ENCODE measurements at regions not wholly inside any gene's neighbourhood (a gene's known extent, or its start where the extent isn't known, plus 50 kb on each side); places are given as distances from the start of the nearest gene placed in this dataset.
"Not testable (repeated sequence)": the region's sequence is repeated elsewhere in the genome, so short reads cannot be mapped to it uniquely, and the experiment has no call there.

DNA sequence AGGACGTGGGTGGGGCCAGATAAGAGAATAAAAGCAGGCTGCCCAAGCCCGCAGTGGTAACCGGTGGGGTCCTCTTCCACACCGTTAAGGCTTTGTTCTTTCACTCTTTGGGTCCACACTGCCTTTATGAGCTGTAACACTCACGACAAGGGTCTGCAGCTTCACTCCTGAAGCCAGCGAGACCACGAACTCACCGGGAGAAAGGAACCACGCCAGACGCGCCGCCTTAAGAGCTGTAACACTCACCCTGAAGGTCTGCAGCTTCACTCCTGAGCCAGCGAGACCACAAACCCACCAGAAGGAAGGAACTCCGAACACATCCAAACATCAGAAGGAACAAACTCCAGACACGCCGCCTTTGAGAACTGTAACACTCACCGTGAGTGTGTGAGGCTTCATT lies 203.9 kb upstream of the HNRNPA3 start:
- H3K27ac ChIP-seq (ENCODE audit: low read length); H3K4me3 ChIP-seq (ENCODE audit: low read depth in 1 of 2, low read length in 2 of 2); H3K4me1 ChIP-seq (ENCODE audit: control insufficient read depth in 1 of 2, insufficient read depth in 2 of 2, low read length in 2 of 2); H3K27me3 ChIP-seq (ENCODE audit: low read depth, low read length); H3K36me3 ChIP-seq (ENCODE audit: control insufficient read depth in 1 of 2, insufficient read depth in 2 of 2, low read length in 2 of 2); H3K9me3 ChIP-seq (ENCODE audit: control insufficient read depth in 1 of 2, low read length in 2 of 2): not testable (repeated sequence)

DNA sequence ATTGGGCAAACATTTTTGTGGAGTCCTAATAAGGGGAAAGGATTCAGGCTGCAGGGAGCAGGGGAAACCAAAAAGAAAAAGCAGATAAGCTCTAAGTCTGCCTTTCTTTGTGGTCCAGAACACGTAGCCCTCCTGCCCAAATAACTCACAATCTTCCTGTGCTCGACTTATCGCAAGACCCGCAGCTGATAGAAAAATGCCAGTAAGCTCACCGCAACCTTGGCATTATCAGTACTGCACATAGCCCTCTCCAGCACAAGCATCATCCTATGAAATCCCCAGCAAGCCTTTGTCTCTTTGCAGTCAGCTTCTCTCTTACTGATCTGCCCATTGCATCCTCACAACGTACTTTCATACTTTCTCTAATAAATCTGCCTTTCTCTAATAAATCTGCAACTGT lies 202.4 kb upstream of the HNRNPA3 start:
- Histone ChIP-seq H3K27ac (ENCODE audit: low read length) (no peak overlapping the region), H3K9me3 (ENCODE audit: control insufficient read depth in 1 of 2, low read length in 2 of 2) (no peaks in the 10 kb centered on the region), H3K4me3 (ENCODE audit: low read depth in 1 of 2, low read length in 2 of 2) (no peak overlapping the region)

DNA sequence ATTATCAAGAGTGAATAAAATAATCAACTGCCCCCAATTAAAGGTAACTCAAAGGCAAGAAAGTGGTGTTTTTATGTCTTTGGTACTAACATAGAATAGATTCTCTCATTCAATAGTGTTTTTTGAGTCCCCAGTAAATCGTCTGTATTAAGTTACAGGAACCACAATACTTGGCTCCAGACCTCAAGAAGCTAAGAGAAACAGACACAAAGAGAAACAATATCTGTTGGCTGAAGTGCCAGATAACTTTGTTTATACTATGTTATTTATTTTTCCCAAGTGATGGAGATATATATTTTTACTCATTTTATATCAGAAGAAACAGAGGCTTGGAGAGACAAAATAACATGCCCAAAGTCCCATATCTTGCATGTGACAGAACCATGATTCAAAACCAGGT lies 201.7 kb upstream of the HNRNPA3 start:
- Histone ChIP-seq H3K9me3 (ENCODE audit: control insufficient read depth in 1 of 2, low read length in 2 of 2) (no peaks in the 10 kb centered on the region), H3K27ac (ENCODE audit: low read length) (no peak overlapping the region), H3K4me1 (ENCODE audit: control insufficient read depth in 1 of 2, insufficient read depth in 2 of 2, low read length in 2 of 2) (no peaks in the 10 kb centered on the region), H3K36me3 (ENCODE audit: control insufficient read depth in 1 of 2, insufficient read depth in 2 of 2, low read length in 2 of 2) (no peaks in the 10 kb centered on the region), H3K4me3 (ENCODE audit: low read depth in 1 of 2, low read length in 2 of 2) (no peak overlapping the region), H3K27me3 (ENCODE audit: low read depth, low read length) (no peaks in the 10 kb centered on the region)

More for the DNA sequence above, 202.4 kb upstream of the HNRNPA3 start:
- no peaks in the 10 kb centered on the region for H3K4me1 ChIP-seq (ENCODE audit: control insufficient read depth in 1 of 2, insufficient read depth in 2 of 2, low read length in 2 of 2)
- H3K36me3 ChIP-seq (ENCODE audit: control insufficient read depth in 1 of 2, insufficient read depth in 2 of 2, low read length in 2 of 2) = no peaks in the 10 kb centered on the region
- no peaks in the 10 kb centered on the region for H3K27me3 ChIP-seq (ENCODE audit: low read depth, low read length)

DNA sequence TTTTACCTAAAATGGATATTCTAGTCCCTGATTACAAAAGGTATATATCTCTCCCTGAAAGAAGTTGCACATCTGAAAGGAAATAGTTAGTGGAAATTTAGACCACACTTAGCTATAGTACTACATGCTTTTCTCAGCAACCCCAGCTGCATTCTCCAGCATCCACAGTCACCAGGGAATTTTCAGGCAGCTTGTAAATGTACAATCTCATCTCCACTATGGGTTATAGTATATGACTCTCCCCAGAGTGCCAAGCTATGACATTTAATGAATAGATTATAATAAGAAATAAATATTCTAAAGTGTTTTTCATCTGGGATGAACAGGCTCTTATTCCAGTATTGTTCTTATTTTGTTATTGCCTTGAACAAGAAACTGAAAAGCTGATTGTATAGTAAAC lies 197.6 kb upstream of the HNRNPA3 start:
- H3K36me3 ChIP-seq (ENCODE audit: control insufficient read depth in 1 of 2, insufficient read depth in 2 of 2, low read length in 2 of 2) = no peaks in the 10 kb centered on the region
- H3K27ac ChIP-seq (ENCODE audit: low read length) = no peak overlapping the region
- no peaks in the 10 kb centered on the region for H3K27me3 ChIP-seq (ENCODE audit: low read depth, low read length)
- no peaks in the 10 kb centered on the region for H3K4me1 ChIP-seq (ENCODE audit: control insufficient read depth in 1 of 2, insufficient read depth in 2 of 2, low read length in 2 of 2)
- H3K4me3 ChIP-seq (ENCODE audit: low read depth in 1 of 2, low read length in 2 of 2) = no peak overlapping the region
- H3K9me3 ChIP-seq (ENCODE audit: control insufficient read depth in 1 of 2, low read length in 2 of 2) = no peaks in the 10 kb centered on the region

DNA sequence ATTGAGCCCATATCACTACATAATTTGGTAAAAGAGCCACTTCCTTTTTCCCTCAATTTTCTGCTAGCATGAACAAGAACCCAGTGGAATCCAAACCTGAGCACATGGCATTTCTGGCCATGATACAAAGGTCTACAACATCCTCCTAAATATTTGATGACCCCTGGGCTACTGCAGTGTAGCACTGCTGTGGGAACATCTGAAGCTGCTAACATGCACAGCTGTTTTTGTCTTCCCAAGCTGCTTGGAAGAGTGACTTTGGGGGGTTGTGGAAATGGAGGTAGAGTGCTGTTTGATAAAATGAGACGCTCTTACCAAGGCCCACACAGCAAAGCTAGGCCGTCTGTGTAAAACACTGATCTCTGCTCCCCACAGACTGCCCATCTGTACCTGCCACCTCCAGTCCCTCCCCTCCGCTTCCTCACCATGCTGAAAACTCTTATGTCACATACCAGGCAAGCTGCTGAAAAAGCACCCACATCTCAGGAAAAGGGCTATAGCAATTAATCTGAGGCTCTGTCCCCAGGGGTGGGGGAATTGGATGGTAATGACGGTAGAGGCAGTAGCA lies 197.2 kb upstream of the HNRNPA3 start:
- Histone ChIP-seq H3K36me3 (ENCODE audit: control insufficient read depth in 1 of 2, insufficient read depth in 2 of 2, low read length in 2 of 2) (no peaks in the 10 kb centered on the region), H3K27me3 (ENCODE audit: low read depth, low read length) (no peaks in the 10 kb centered on the region), H3K4me3 (ENCODE audit: low read depth in 1 of 2, low read length in 2 of 2) (no peak overlapping the region), H3K4me1 (ENCODE audit: control insufficient read depth in 1 of 2, insufficient read depth in 2 of 2, low read length in 2 of 2) (no peaks in the 10 kb centered on the region), H3K9me3 (ENCODE audit: control insufficient read depth in 1 of 2, low read length in 2 of 2) (no peaks in the 10 kb centered on the region), H3K27ac (ENCODE audit: low read length) (no peak overlapping the region)

DNA sequence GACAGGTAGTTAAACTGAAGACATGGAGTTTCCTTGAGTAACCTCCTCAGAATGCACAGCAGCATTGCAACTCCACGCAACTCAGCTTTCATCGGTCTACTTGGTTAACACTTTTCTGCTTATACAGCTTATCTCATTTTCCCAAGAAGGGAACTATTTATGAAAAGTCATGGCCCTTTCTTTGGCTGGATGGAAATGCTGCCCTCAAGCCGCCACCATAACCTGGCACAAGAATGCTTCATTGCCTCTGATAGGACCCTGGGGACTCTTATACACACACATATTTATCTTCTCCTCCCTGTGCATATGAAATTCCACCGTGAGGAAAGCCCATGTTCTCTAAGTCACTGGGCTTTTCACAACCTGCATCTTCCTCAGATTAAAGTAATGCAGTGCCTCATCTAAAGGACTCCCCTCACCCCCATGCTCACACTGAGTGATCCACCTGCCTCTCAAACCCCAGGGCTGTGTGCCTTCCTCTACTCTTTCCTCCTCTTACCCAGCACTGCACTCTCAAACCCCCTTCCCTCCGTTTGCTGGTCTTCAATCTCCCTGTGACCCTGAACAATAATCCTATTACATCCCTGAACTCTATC lies 192.0 kb upstream of the HNRNPA3 start:
- Histone ChIP-seq H3K27ac (ENCODE audit: low read length) (no peak overlapping the region), H3K4me1 (ENCODE audit: control insufficient read depth in 1 of 2, insufficient read depth in 2 of 2, low read length in 2 of 2) (no peaks in the 10 kb centered on the region), H3K9me3 (ENCODE audit: control insufficient read depth in 1 of 2, low read length in 2 of 2) (no peaks in the 10 kb centered on the region)

DNA sequence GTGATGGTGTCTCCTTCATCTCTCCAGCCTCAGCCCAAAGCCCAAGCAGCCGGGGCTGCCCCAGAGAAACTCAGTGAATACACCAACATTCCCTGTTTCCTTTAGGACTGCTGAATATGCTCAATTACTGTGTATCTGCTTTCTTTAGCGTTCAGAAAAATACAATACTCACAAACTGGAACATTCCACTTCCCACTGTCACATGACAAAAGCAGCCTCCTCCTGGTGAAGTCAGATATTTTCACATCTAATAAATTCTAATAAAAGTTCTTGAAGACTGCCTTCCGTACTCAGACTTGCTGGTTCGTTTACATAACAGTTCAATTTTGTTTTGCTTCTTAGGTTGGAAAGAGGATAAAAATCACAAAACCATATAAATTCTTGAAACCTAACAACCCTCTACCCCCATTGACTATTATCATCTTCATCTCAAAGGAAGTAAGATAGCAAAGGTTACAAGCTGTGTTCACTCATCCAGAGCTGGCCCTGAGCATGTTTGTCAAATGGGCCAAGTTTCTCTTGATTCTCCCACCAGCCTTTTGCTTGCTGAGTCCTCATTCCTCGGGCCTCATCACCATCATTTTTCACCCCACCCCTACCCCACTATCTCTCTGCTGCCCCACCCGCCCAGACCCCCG lies 190.8 kb upstream of the HNRNPA3 start:
- Histone ChIP-seq H3K36me3 (ENCODE audit: control insufficient read depth in 1 of 2, insufficient read depth in 2 of 2, low read length in 2 of 2) (no peaks in the 10 kb centered on the region), H3K4me3 (ENCODE audit: low read depth in 1 of 2, low read length in 2 of 2) (no peak overlapping the region), H3K9me3 (ENCODE audit: control insufficient read depth in 1 of 2, low read length in 2 of 2) (no peaks in the 10 kb centered on the region), H3K4me1 (ENCODE audit: control insufficient read depth in 1 of 2, insufficient read depth in 2 of 2, low read length in 2 of 2) (no peaks in the 10 kb centered on the region), H3K27me3 (ENCODE audit: low read depth, low read length) (no peaks in the 10 kb centered on the region), H3K27ac (ENCODE audit: low read length) (no peak overlapping the region)

More for the DNA sequence above, 192.0 kb upstream of the HNRNPA3 start:
- H3K4me3 ChIP-seq (ENCODE audit: low read depth in 1 of 2, low read length in 2 of 2) = no peak overlapping the region
- H3K36me3 ChIP-seq (ENCODE audit: control insufficient read depth in 1 of 2, insufficient read depth in 2 of 2, low read length in 2 of 2) = no peaks in the 10 kb centered on the region
- no peaks in the 10 kb centered on the region for H3K27me3 ChIP-seq (ENCODE audit: low read depth, low read length)

DNA sequence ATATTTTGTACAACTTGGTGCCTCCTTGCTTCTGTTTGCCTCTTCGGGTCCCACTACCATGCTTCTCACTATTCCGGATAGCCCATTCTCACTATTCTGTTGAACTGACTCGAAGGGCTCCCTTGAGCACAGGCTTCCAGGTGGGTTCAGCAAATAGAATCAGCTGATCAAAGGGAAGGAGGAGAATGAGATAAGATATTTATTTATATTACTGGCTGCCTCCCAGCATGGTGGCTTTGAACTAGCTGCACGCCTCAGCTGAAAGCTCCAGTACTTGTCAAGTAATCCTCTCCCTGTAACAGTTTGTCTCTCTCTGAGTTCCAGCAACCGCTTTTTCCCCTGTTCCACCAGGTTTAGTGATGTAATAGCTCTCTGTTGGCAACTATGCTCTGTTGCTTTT lies 187.8 kb upstream of the HNRNPA3 start:
- H3K4me1 ChIP-seq (ENCODE audit: control insufficient read depth in 1 of 2, insufficient read depth in 2 of 2, low read length in 2 of 2) = peaks cover 0 to 6% of the 10 kb centered on the region in 2 donors
- no peaks in the 10 kb centered on the region for H3K9me3 ChIP-seq (ENCODE audit: control insufficient read depth in 1 of 2, low read length in 2 of 2)
- no peak overlapping the region for H3K4me3 ChIP-seq (ENCODE audit: low read depth in 1 of 2, low read length in 2 of 2)
- no peaks in the 10 kb centered on the region for H3K36me3 ChIP-seq (ENCODE audit: control insufficient read depth in 1 of 2, insufficient read depth in 2 of 2, low read length in 2 of 2)
- no peaks in the 10 kb centered on the region for H3K27me3 ChIP-seq (ENCODE audit: low read depth, low read length)
- H3K27ac ChIP-seq (ENCODE audit: low read length) = no peak overlapping the region

DNA sequence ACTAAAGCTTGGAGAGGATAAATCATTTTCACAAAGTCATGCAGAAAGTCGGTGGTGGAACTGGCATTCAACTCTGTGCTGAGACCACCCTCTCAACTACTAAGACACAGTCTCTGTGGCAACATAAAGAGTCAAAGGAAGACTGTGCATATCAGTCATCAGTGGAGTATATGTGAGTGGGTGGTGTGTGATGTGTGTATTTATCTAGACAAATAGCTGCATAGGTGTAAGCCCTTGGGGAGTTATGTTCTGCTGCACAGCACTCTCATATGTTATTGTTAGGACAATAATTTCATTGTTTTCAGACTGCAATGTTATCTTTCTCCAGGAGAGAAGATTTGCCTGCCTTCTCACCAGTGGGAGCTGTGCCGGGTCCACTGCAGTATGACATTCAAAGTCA lies 186.3 kb upstream of the HNRNPA3 start:
- H3K9me3 ChIP-seq (ENCODE audit: control insufficient read depth in 1 of 2, low read length in 2 of 2) = no peaks in the 10 kb centered on the region
- H3K4me3 ChIP-seq (ENCODE audit: low read depth in 1 of 2, low read length in 2 of 2) = no peak overlapping the region
- peaks cover 0 to 20% of the 10 kb centered on the region in 2 donors for H3K4me1 ChIP-seq (ENCODE audit: control insufficient read depth in 1 of 2, insufficient read depth in 2 of 2, low read length in 2 of 2)
- H3K27ac ChIP-seq (ENCODE audit: low read length) = no peak overlapping the region
- H3K36me3 ChIP-seq (ENCODE audit: control insufficient read depth in 1 of 2, insufficient read depth in 2 of 2, low read length in 2 of 2) = no peaks in the 10 kb centered on the region
- no peaks in the 10 kb centered on the region for H3K27me3 ChIP-seq (ENCODE audit: low read depth, low read length)

DNA sequence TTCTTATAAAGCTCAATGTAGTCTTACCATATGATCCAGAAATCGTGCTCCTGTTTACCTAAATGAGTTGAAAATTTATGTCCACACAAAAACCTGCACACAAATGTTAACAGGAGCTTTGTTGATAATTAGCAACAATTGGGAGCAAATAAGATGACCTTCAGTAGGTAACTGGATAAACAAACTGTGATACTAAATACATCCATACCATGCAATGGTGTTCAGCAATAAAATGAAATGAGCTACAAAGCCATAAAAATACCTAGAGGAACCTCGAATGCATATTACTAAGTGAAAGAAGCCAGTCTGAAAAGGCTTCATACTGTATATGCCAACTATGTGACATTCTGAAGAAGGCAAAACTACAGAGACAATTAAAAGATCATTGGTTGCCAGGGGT lies 185.6 kb upstream of the HNRNPA3 start:
- no peak overlapping the region for H3K27ac ChIP-seq (ENCODE audit: low read length)
- no peaks in the 10 kb centered on the region for H3K27me3 ChIP-seq (ENCODE audit: low read depth, low read length)
- H3K9me3 ChIP-seq (ENCODE audit: control insufficient read depth in 1 of 2, low read length in 2 of 2) = no peaks in the 10 kb centered on the region
- H3K4me1 ChIP-seq (ENCODE audit: control insufficient read depth in 1 of 2, insufficient read depth in 2 of 2, low read length in 2 of 2) = peaks cover 0 to 21% of the 10 kb centered on the region in 2 donors
- no peak overlapping the region for H3K4me3 ChIP-seq (ENCODE audit: low read depth in 1 of 2, low read length in 2 of 2)
- no peaks in the 10 kb centered on the region for H3K36me3 ChIP-seq (ENCODE audit: control insufficient read depth in 1 of 2, insufficient read depth in 2 of 2, low read length in 2 of 2)

DNA sequence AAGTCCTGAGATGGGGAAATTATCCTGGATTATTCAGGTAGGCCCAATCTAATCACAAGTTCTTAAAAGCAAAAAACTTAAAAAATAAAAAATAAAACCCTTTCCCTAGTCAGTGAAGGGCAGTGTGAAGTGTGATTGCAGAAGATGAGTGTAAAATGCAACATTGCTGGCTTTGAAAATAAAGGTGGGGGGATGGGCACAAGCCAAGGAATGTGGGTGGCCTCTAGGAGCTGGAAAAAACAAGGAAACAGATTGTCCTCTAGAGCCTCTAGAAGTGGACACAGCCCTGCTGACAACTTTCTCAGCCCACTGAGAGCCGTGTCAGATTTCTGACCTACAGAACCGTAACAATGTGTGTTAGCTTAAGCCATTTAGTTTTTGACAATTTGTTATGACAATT lies 184.3 kb upstream of the HNRNPA3 start:
- H3K4me3 ChIP-seq (ENCODE audit: low read depth in 1 of 2, low read length in 2 of 2) = no peak overlapping the region
- no peaks in the 10 kb centered on the region for H3K36me3 ChIP-seq (ENCODE audit: control insufficient read depth in 1 of 2, insufficient read depth in 2 of 2, low read length in 2 of 2)
- H3K9me3 ChIP-seq (ENCODE audit: control insufficient read depth in 1 of 2, low read length in 2 of 2) = no peaks in the 10 kb centered on the region
- H3K4me1 ChIP-seq (ENCODE audit: control insufficient read depth in 1 of 2, insufficient read depth in 2 of 2, low read length in 2 of 2) = peaks cover 0 to 21% of the 10 kb centered on the region in 2 donors
- H3K27me3 ChIP-seq (ENCODE audit: low read depth, low read length) = no peaks in the 10 kb centered on the region
- no peak overlapping the region for H3K27ac ChIP-seq (ENCODE audit: low read length)

DNA sequence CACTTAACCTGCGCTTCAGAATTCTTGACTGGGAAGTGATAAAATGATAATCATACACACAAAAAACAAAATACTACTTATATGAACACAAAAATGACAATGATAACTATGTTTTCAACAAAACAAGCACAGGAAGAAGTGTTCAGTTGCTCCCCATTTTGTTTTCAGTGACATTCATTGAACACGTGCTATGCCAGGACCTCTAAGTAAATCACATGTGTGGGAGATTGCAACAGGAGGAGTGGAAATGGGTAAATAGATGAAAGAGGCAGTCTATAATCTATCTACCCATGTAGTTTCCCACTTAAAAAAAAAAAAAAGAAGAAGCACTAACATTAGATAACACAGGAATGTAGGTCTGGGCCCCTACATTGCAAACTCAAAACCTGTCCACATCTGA lies 183.5 kb upstream of the HNRNPA3 start:
- Histone ChIP-seq H3K36me3 (ENCODE audit: control insufficient read depth in 1 of 2, insufficient read depth in 2 of 2, low read length in 2 of 2) (no peaks in the 10 kb centered on the region), H3K4me3 (ENCODE audit: low read depth in 1 of 2, low read length in 2 of 2) (no peak overlapping the region), H3K4me1 (ENCODE audit: control insufficient read depth in 1 of 2, insufficient read depth in 2 of 2, low read length in 2 of 2) (peaks cover 0 to 21% of the 10 kb centered on the region in 2 donors), H3K9me3 (ENCODE audit: control insufficient read depth in 1 of 2, low read length in 2 of 2) (no peaks in the 10 kb centered on the region), H3K27ac (ENCODE audit: low read length) (no peak overlapping the region), H3K27me3 (ENCODE audit: low read depth, low read length) (no peaks in the 10 kb centered on the region)
